ENCODE measurements at regions not wholly inside any gene's neighbourhood (a gene's known extent, or its start where the extent isn't known, plus 50 kb on each side); places are given as distances from the start of the nearest gene placed in this dataset.

- H3K27ac Mint-ChIP-seq: no peak overlapping the region
- H3K4me1 Mint-ChIP-seq: no peaks in the 10 kb centered on the region
These were observed 102.7 kb upstream of the ID4 start for GRCh38 chr6:19734519-19734918.

GRCh38 chr6:19736066-19736465 lies 101.1 kb upstream of the ID4 start:
- Mint-ChIP-seq H3K36me3 (ENCODE audit: low read depth) (no peaks in the 10 kb centered on the region), H3K27ac (no peak overlapping the region), H3K4me1 (no peaks in the 10 kb centered on the region), H3K9me3 (no peaks in the 10 kb centered on the region), H3K27me3 (no peaks in the 10 kb centered on the region), H3K4me3 (no peak overlapping the region)
- no peak for ATAC-seq (replicated peaks)

More at GRCh38 chr6:19734519-19734918, 102.7 kb upstream of the ID4 start:
- Mint-ChIP-seq H3K36me3 (ENCODE audit: low read depth) (no peaks in the 10 kb centered on the region), H3K27me3 (no peaks in the 10 kb centered on the region), H3K9me3 (no peaks in the 10 kb centered on the region), H3K4me3 (no peak overlapping the region)
- ATAC-seq (replicated peaks): no peak

GRCh38 chr6:19738010-19738409 lies 99.2 kb upstream of the ID4 start:
- no peaks in the 10 kb centered on the region for H3K9me3 Mint-ChIP-seq
- no peaks in the 10 kb centered on the region for H3K4me1 Mint-ChIP-seq
- no peak overlapping the region for H3K27ac Mint-ChIP-seq
- no peak overlapping the region for H3K4me3 Mint-ChIP-seq
- ATAC-seq (replicated peaks): no peak
- no peaks in the 10 kb centered on the region for H3K36me3 Mint-ChIP-seq (ENCODE audit: low read depth)
- H3K27me3 Mint-ChIP-seq: no peaks in the 10 kb centered on the region

- Mint-ChIP-seq H3K27me3 (no peaks in the 10 kb centered on the region), H3K27ac (no peak overlapping the region), H3K4me3 (no peak overlapping the region), H3K4me1 (no peaks in the 10 kb centered on the region), H3K36me3 (ENCODE audit: low read depth) (no peaks in the 10 kb centered on the region), H3K9me3 (no peaks in the 10 kb centered on the region)
- ATAC-seq (replicated peaks): no peak
These were observed 87.4 kb upstream of the ID4 start for GRCh38 chr6:19749722-19750121.

- Mint-ChIP-seq H3K4me1 (no peaks in the 10 kb centered on the region), H3K4me3 (no peak overlapping the region), H3K27ac (no peak overlapping the region), H3K36me3 (ENCODE audit: low read depth) (no peaks in the 10 kb centered on the region), H3K9me3 (no peaks in the 10 kb centered on the region), H3K27me3 (no peaks in the 10 kb centered on the region)
- ATAC-seq (replicated peaks): no peak
These were observed 84.4 kb upstream of the ID4 start for GRCh38 chr6:19752746-19753145.

- H3K27ac Mint-ChIP-seq: no peak overlapping the region
- no peak overlapping the region for H3K4me3 Mint-ChIP-seq
- no peaks in the 10 kb centered on the region for H3K4me1 Mint-ChIP-seq
- no peak for ATAC-seq (replicated peaks)
- H3K36me3 Mint-ChIP-seq (ENCODE audit: low read depth): no peaks in the 10 kb centered on the region
- H3K27me3 Mint-ChIP-seq: peaks cover 2% of the 10 kb centered on the region
- H3K9me3 Mint-ChIP-seq: no peaks in the 10 kb centered on the region
These were observed 83.3 kb upstream of the ID4 start for GRCh38 chr6:19753826-19754225.

- Mint-ChIP-seq H3K36me3 (ENCODE audit: low read depth) (no peaks in the 10 kb centered on the region), H3K27ac (no peak overlapping the region), H3K27me3 (peaks cover 3% of the 10 kb centered on the region), H3K4me1 (no peaks in the 10 kb centered on the region), H3K4me3 (no peak overlapping the region), H3K9me3 (no peaks in the 10 kb centered on the region)
- ATAC-seq (replicated peaks): no peak
These were observed 82.5 kb upstream of the ID4 start for GRCh38 chr6:19754686-19755085.

- no peak for ATAC-seq (replicated peaks)
- no peaks in the 10 kb centered on the region for H3K9me3 Mint-ChIP-seq
- no peak overlapping the region for H3K4me3 Mint-ChIP-seq
- peaks cover 3% of the 10 kb centered on the region for H3K27me3 Mint-ChIP-seq
- no peaks in the 10 kb centered on the region for H3K36me3 Mint-ChIP-seq (ENCODE audit: low read depth)
- no peak overlapping the region for H3K27ac Mint-ChIP-seq
- no peaks in the 10 kb centered on the region for H3K4me1 Mint-ChIP-seq
These were observed 82.0 kb upstream of the ID4 start for GRCh38 chr6:19755181-19755580.

GRCh38 chr6:19757036-19757435 lies 80.1 kb upstream of the ID4 start:
- Mint-ChIP-seq H3K4me3 (no peak overlapping the region), H3K9me3 (no peaks in the 10 kb centered on the region), H3K27ac (no peak overlapping the region), H3K36me3 (ENCODE audit: low read depth) (no peaks in the 10 kb centered on the region), H3K27me3 (peaks cover 3% of the 10 kb centered on the region), H3K4me1 (no peaks in the 10 kb centered on the region)
- no peak for ATAC-seq (replicated peaks)

- no peak overlapping the region for H3K27ac Mint-ChIP-seq
- no peak for ATAC-seq (replicated peaks)
These were observed 77.9 kb upstream of the ID4 start for GRCh38 chr6:19759117-19759880.

GRCh38 chr6:19761121-19761520 lies 76.0 kb upstream of the ID4 start:
- no peak overlapping the region for H3K4me3 Mint-ChIP-seq
- H3K4me1 Mint-ChIP-seq: no peaks in the 10 kb centered on the region
- no peak overlapping the region for H3K27ac Mint-ChIP-seq
- H3K9me3 Mint-ChIP-seq: no peaks in the 10 kb centered on the region
- no peak for ATAC-seq (replicated peaks)
- no peaks in the 10 kb centered on the region for H3K36me3 Mint-ChIP-seq (ENCODE audit: low read depth)
- peaks cover 3% of the 10 kb centered on the region for H3K27me3 Mint-ChIP-seq

More at GRCh38 chr6:19759117-19759880, 77.9 kb upstream of the ID4 start:
- Mint-ChIP-seq H3K4me1 (no peaks in the 10 kb centered on the region), H3K9me3 (no peaks in the 10 kb centered on the region), H3K27me3 (peaks cover 3% of the 10 kb centered on the region), H3K36me3 (ENCODE audit: low read depth) (no peaks in the 10 kb centered on the region), H3K4me3 (no peak overlapping the region)

- Mint-ChIP-seq H3K4me3 (no peak overlapping the region), H3K27ac (no peak overlapping the region), H3K4me1 (no peaks in the 10 kb centered on the region), H3K36me3 (ENCODE audit: low read depth) (no peaks in the 10 kb centered on the region), H3K9me3 (no peaks in the 10 kb centered on the region), H3K27me3 (no peaks in the 10 kb centered on the region)
- no peak for ATAC-seq (replicated peaks)
These were observed 65.3 kb upstream of the ID4 start for GRCh38 chr6:19771753-19772336.

- no peaks in the 10 kb centered on the region for H3K27me3 Mint-ChIP-seq
- H3K27ac Mint-ChIP-seq: no peak overlapping the region
- no peaks in the 10 kb centered on the region for H3K9me3 Mint-ChIP-seq
- ATAC-seq (replicated peaks): no peak
- H3K36me3 Mint-ChIP-seq (ENCODE audit: low read depth): no peaks in the 10 kb centered on the region
- no peak overlapping the region for H3K4me3 Mint-ChIP-seq
- H3K4me1 Mint-ChIP-seq: no peaks in the 10 kb centered on the region
These were observed 64.3 kb upstream of the ID4 start for GRCh38 chr6:19772891-19773290.

GRCh38 chr6:19781269-19781668 lies 55.9 kb upstream of the ID4 start:
- Mint-ChIP-seq H3K27me3 (no peaks in the 10 kb centered on the region), H3K9me3 (peaks cover 7% of the 10 kb centered on the region), H3K4me1 (no peaks in the 10 kb centered on the region), H3K36me3 (ENCODE audit: low read depth) (no peaks in the 10 kb centered on the region), H3K27ac (no peak overlapping the region), H3K4me3 (no peak overlapping the region)
- no peak for ATAC-seq (replicated peaks)

GRCh38 chr6:19782588-19782987 lies 54.6 kb upstream of the ID4 start:
- Mint-ChIP-seq H3K27me3 (no peaks in the 10 kb centered on the region), H3K9me3 (peaks cover 7% of the 10 kb centered on the region), H3K27ac (no peak overlapping the region), H3K4me1 (no peaks in the 10 kb centered on the region), H3K36me3 (ENCODE audit: low read depth) (no peaks in the 10 kb centered on the region), H3K4me3 (no peak overlapping the region)
- no peak for ATAC-seq (replicated peaks)
